GM12878 (cell line): ENCODE measurements at regions not wholly inside any gene's neighbourhood (a gene's known extent, or its start where the extent isn't known, plus 50 kb on each side); places are given as distances from the start of the nearest gene placed in this dataset.

ENCODE experiments used
- ATAC-seq: fragments of 200-7000 bp; cut with Tn5 transposase; 3 replicates; pipeline ENCODE4 v1.9.1; 2020; ENCODE audit warnings: mild to moderate bottlenecking, moderate library complexity
- BruUV-seq: library from RNA; stranded (reverse); fragments of 400-500 nt; replicated peaks from 2 replicates; lab custom pipeline; 2021; lab: Mats Ljungman, UMichigan
- CTCF ChIA-PET: fragments of 300-600 bp; sonication (Branson Sonifier 250); formaldehyde crosslinking; extraction: SDS; loops from one replicate; lab custom pipeline; 2021; ENCODE audit warnings: inconsistent platforms; lab: Yijun Ruan, JAX
- POLR2A ChIA-PET: fragments of 350-600 bp; formaldehyde crosslinking; extraction: SDS; loops from one replicate; lab custom pipeline; 2021; ENCODE audit warnings: inconsistent platforms; lab: Charles Lee
- RAD21 ChIA-PET: fragments of 300-600 bp; sonication (Branson Sonifier 250); formaldehyde crosslinking; loops from one replicate; lab custom pipeline; 2023; ENCODE audit warnings: antibody characterized with exemption; ENCODE audit not compliant: unreplicated experiment; lab: Charles Lee
- SMC1A ChIA-PET: fragments of 300-600 bp; sonication (Branson Sonifier 250); formaldehyde crosslinking; loops from one replicate; lab custom pipeline; 2023; ENCODE audit not compliant: unreplicated experiment, uncharacterized antibody; lab: Charles Lee
- DNase-seq: peaks from one replicate; pipeline ENCODE4 v3.0.0-alpha.2; 2011; ENCODE audit warnings: low read depth, low spot score
- FAIRE-seq: peaks from 3 replicates; lab custom pipeline; 2011; peaks lifted over from hg19 to GRCh38; lab: Jason Lieb, UNC
- H2AFZ ChIP-seq: 2 replicates; pipeline ENCODE4 v1.6.0; 2011; ENCODE audit warnings: low read depth, low read length, control low read depth; ENCODE audit not compliant: control insufficient read depth
- H3K27ac ChIP-seq: 2 replicates; pipeline ENCODE4 v1.5.1; 2011; ENCODE audit warnings: control low read depth; ENCODE audit not compliant: control insufficient read depth, insufficient read depth
- H3K27me3 ChIP-seq, 2 experiments: replicated peaks in 1 of 2; 2 replicates each; pipeline versions ENCODE4 v1.6.0 to v1.6.1; 2011; ENCODE audit warnings: low read length in 1 of 2; ENCODE audit not compliant: control insufficient read depth in 2 of 2, insufficient read depth in 2 of 2
- H3K36me3 ChIP-seq, 2 experiments: 2 replicates each; pipeline ENCODE4 v1.5.1; 2011; ENCODE audit warnings: low read length in 1 of 2; ENCODE audit not compliant: control insufficient read depth in 2 of 2, insufficient read depth in 2 of 2
- H3K4me1 ChIP-seq: 2 replicates; pipeline ENCODE4 v1.6.1; 2011; ENCODE audit warnings: mild to moderate bottlenecking, low read length, moderate library complexity, mixed read lengths; ENCODE audit not compliant: control insufficient read depth, insufficient read depth
- H3K4me2 ChIP-seq: 2 replicates; pipeline ENCODE4 v1.6.0; 2011; ENCODE audit warnings: control low read depth; ENCODE audit not compliant: control insufficient read depth, insufficient read depth
- H3K4me3 ChIP-seq: fragments of 200-600 bp; sonication (generic); 2 replicates; pipeline ENCODE4 v1.5.1; 2016
- H3K79me2 ChIP-seq: 2 replicates; pipeline ENCODE4 v1.6.0; 2011; ENCODE audit warnings: low read length; ENCODE audit not compliant: control insufficient read depth, insufficient read depth
- H3K9ac ChIP-seq: 2 replicates; pipeline ENCODE4 v1.8.0; 2011; ENCODE audit warnings: low read length, control low read depth, mixed read lengths; ENCODE audit not compliant: control insufficient read depth, insufficient read depth
- H3K9me3 ChIP-seq: replicated peaks from 3 replicates; pipeline ENCODE4 v1.5.1; 2011; ENCODE audit warnings: mild to moderate bottlenecking, low read length; ENCODE audit not compliant: control insufficient read depth, insufficient read depth
- H4K20me1 ChIP-seq: 2 replicates; pipeline ENCODE4 v1.6.0; 2011; ENCODE audit not compliant: control insufficient read depth, insufficient read depth
- ETV6 ChIP-seq, 2 experiments: fragments of 450-650 bp in 1 of 2; IDR thresholded peaks in 1 of 2; conservative IDR thresholded peaks in 1 of 2; 2 replicates each; pipeline ENCODE4 v1.6.1; 2014; ENCODE audit warnings: antibody characterized with exemption in 1 of 2, borderline replicate concordance in 1 of 2, low read depth in 1 of 2, mild to moderate bottlenecking in 1 of 2, moderate library complexity in 1 of 2
- PBX3 ChIP-seq: IDR thresholded peaks from 2 replicates; pipeline ENCODE4 v1.6.1; 2011; ENCODE audit warnings: mild to moderate bottlenecking, low read depth, low read length, moderate library complexity; ENCODE audit not compliant: insufficient replicate concordance
- POLR2AphosphoS5 ChIP-seq: IDR thresholded peaks from 2 replicates; pipeline ENCODE4 v1.6.1; 2011; ENCODE audit warnings: mild to moderate bottlenecking, low read length, inconsistent platforms
- RELB ChIP-seq: fragments of 450-650 bp; IDR thresholded peaks from 2 replicates; pipeline ENCODE4 v1.6.1; 2017; ENCODE audit warnings: low read depth, mild to moderate bottlenecking, moderate library complexity
- TBL1XR1 ChIP-seq: IDR thresholded peaks from 2 replicates; pipeline ENCODE4 v1.6.1; 2012; ENCODE audit warnings: low read depth, low read length, improper control_type of control experiment
- ZNF217 ChIP-seq: fragments of 450-650 bp; IDR thresholded peaks from 2 replicates; pipeline ENCODE4 v1.6.1; 2017; ENCODE audit warnings: antibody characterized with exemption, mild to moderate bottlenecking
- ZZZ3 ChIP-seq: IDR thresholded peaks from 2 replicates; pipeline ENCODE4 v1.6.1; 2011; ENCODE audit warnings: low read depth; ENCODE audit not compliant: control insufficient read depth, insufficient read length
- WGBS: methylation state at CpG from one replicate; pipeline ENCODE4 v1.1.6; 2016; ENCODE audit warnings: low lambda C conversion rate; ENCODE audit not compliant: insufficient replicate concordance, insufficient coverage; ENCODE audit errors: missing lambda C conversion rate; 5-methylcytosine and 5-hydroxymethylcytosine counted together
- in situ Hi-C: fragments of 300-500 bp; cut with MboI; formaldehyde crosslinking; loops from 9 replicates; pipeline ENCODE4 v1.14.3; 2018; ENCODE audit warnings: mixed read lengths
- intact Hi-C: fragments of 100-400 bp; cut with micrococcal nuclease; formaldehyde crosslinking; loops from one replicate; pipeline ENCODE4 v1.14.2; 2022; ENCODE audit not compliant: unreplicated experiment

- POLR2A ChIA-PET = no interaction called here
- RAD21 ChIA-PET = no interaction called here
- no peaks in the 10 kb centered on the region for H3K4me1 ChIP-seq
- H3K9me3 ChIP-seq = no peaks in the 10 kb centered on the region
- H3K27me3 ChIP-seq = no peaks in the 10 kb centered on the region
- intact Hi-C loops = no loop called here
- no peak overlapping the region for H3K4me2 ChIP-seq
- no peak for FAIRE-seq
- no peak for DNase-seq
- no peak for ATAC-seq
- SMC1A ChIA-PET = interaction anchor here (2.2 kb wide), 2 partner anchors 12 to 34 kb away, joined by 4 to 8 read pairs; no protein-coding TSS in a partner anchor
- H3K27ac ChIP-seq = no peak overlapping the region
- H3K79me2 ChIP-seq = no peaks in the 10 kb centered on the region
- H4K20me1 ChIP-seq = no peaks in the 10 kb centered on the region
- CTCF ChIA-PET = interaction anchor here (0.6 to 1.6 kb wide), 2 partner anchors 9 to 39 kb away, joined by 3 to 4 read pairs; no protein-coding TSS in a partner anchor
- no peak overlapping the region for H3K4me3 ChIP-seq
- no peak overlapping the region for H3K9ac ChIP-seq
- WGBS = 29% methylated on average over 2 of the region's 2 CpGs
- no TSS peak for BruUV-seq
- no peak for TF ChIP-seq TBL1XR1
- TF ChIP-seq ETV6 (conservative IDR thresholded peaks at IDR 0.05 in 1 of 2, IDR thresholded peaks at IDR 0.05 in 1 of 2; ENCODE audit: borderline replicate concordance in 1 of 2, low read depth in 1 of 2) = no peak
- no peak for TF ChIP-seq ZNF217
- no peak for TF ChIP-seq PBX3
- no peak for TF ChIP-seq RELB
- TF ChIP-seq ZZZ3 = no peak
- TF ChIP-seq POLR2AphosphoS5 = no peak
- no peaks in the 10 kb centered on the region for H3K36me3 ChIP-seq
- in situ Hi-C loops = no loop called here
- no peak overlapping the region for H2AFZ ChIP-seq
These were observed 71.8 kb upstream of the TMX1 start for GRCh38 chr14:51168215-51168613.
